Stimulated activated CD8-positive, alpha-beta memory T cell treated with anti-CD3 and anti-CD28 coated beads, Interleukin-2, amount 100 ng/mL, for 1 hour (primary cell): ENCODE measurements at regions not wholly inside any gene's neighbourhood (a gene's known extent, or its start where the extent isn't known, plus 50 kb on each side); places are given as distances from the start of the nearest gene placed in this dataset.

Source experiments
- DNase-seq, 2 donors: peaks; one replicate each; pipeline ENCODE4 v3.0.0-alpha.2; 2020; ENCODE audit warnings: low read depth in 2 of 2

- no peak for DNase-seq
These were observed 181.4 kb upstream of the TLE3 start for GRCh38 chr15:70279096-70279495.

GRCh38 chr15:70278644-70279043 is 180.9 kb upstream of the TLE3 start:
- no peak for DNase-seq

GRCh38 chr15:70277556-70277955 is 179.8 kb upstream of the TLE3 start:
- no peak for DNase-seq

- DNase-seq, result no peak
These were observed 178.7 kb upstream of the TLE3 start for GRCh38 chr15:70276401-70276800.

- no peak for DNase-seq
These were observed 177.9 kb upstream of the TLE3 start for GRCh38 chr15:70275461-70276138.

- no peak for DNase-seq
These were observed 177.2 kb upstream of the TLE3 start for GRCh38 chr15:70274908-70275307.

GRCh38 chr15:70274255-70274880 is 176.7 kb upstream of the TLE3 start:
- no peak for DNase-seq

GRCh38 chr15:70273808-70274207 is 176.1 kb upstream of the TLE3 start:
- DNase-seq, result no peak

- no peak for DNase-seq
These were observed 175.0 kb upstream of the TLE3 start for GRCh38 chr15:70272565-70273355.

GRCh38 chr15:70271422-70272088 is 173.8 kb upstream of the TLE3 start:
- DNase-seq, result no peak

- no peak for DNase-seq
These were observed 173.0 kb upstream of the TLE3 start for GRCh38 chr15:70270752-70271111.

GRCh38 chr15:70269991-70270751 is 172.5 kb upstream of the TLE3 start:
- no peak for DNase-seq

- no peak for DNase-seq
These were observed 171.7 kb upstream of the TLE3 start for GRCh38 chr15:70269311-70269911.

- DNase-seq, result no peak
These were observed 171.1 kb upstream of the TLE3 start for GRCh38 chr15:70268698-70269251.

- DNase-seq, result no peak
These were observed 170.2 kb upstream of the TLE3 start for GRCh38 chr15:70267879-70268278.

- DNase-seq, result no peak
These were observed 169.6 kb upstream of the TLE3 start for GRCh38 chr15:70267306-70267705.

GRCh38 chr15:70266412-70267121 is 168.8 kb upstream of the TLE3 start:
- no peak for DNase-seq

- DNase-seq, result no peak
These were observed 168.3 kb upstream of the TLE3 start for GRCh38 chr15:70265986-70266385.

GRCh38 chr15:70265466-70265978 is 167.8 kb upstream of the TLE3 start:
- no peak for DNase-seq
